ENCODE measurements at regions not wholly inside any gene's neighbourhood (a gene's known extent, or its start where the extent isn't known, plus 50 kb on each side); places are given as distances from the start of the nearest gene placed in this dataset.

DNA sequence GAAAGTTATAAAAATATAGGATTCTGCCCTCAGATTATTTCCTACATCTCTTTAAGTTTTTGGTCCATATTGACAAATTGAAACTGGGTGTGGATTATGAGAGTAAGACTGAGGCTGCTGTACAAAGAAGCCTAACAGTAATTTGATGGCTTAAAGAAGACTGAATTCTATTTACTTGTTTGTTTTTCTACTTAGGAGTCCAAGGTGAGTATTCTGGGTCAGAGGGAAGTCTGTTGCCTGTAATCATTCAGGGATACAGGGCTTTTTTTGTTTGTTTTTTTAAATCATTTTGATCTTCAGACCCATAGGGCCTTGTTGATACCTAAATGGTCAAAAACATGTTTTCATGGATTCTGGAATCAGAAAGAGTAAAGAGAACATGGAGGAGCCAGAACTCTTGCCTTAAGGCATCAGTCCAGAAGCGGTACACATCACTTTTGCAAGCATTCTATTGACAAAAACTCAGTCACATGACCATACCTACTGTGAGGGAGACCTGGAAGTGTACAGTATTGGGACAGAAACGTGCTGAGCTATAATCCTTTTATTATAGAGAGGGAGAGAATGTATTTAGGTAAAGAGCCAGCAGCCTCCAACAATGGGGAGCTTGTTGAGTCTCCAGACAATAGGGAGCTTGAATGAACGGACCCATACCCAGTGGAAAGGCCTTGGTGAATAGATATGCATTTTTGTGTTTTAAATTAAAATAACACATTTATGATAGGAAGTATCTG is 102.7 kb downstream of the LRRC70 start:
- no peaks in the 10 kb centered on the region for H3K79me2 ChIP-seq (replicated peaks; ENCODE audit: insufficient read depth, low read length)
- no peak overlapping the region for H3K9ac ChIP-seq (ENCODE audit: low read length)
- no peaks in the 10 kb centered on the region for H3K9me2 ChIP-seq (ENCODE audit: insufficient read depth, low read length)
- no peak overlapping the region for H3K4me2 ChIP-seq (ENCODE audit: low read length)
- no peaks in the 10 kb centered on the region for H3K36me3 ChIP-seq (ENCODE audit: insufficient read depth, low read length)
- no peak for TF ChIP-seq POLR2AphosphoS5 (IDR thresholded peaks at IDR 0.05)
- TF ChIP-seq, protein P1, sequence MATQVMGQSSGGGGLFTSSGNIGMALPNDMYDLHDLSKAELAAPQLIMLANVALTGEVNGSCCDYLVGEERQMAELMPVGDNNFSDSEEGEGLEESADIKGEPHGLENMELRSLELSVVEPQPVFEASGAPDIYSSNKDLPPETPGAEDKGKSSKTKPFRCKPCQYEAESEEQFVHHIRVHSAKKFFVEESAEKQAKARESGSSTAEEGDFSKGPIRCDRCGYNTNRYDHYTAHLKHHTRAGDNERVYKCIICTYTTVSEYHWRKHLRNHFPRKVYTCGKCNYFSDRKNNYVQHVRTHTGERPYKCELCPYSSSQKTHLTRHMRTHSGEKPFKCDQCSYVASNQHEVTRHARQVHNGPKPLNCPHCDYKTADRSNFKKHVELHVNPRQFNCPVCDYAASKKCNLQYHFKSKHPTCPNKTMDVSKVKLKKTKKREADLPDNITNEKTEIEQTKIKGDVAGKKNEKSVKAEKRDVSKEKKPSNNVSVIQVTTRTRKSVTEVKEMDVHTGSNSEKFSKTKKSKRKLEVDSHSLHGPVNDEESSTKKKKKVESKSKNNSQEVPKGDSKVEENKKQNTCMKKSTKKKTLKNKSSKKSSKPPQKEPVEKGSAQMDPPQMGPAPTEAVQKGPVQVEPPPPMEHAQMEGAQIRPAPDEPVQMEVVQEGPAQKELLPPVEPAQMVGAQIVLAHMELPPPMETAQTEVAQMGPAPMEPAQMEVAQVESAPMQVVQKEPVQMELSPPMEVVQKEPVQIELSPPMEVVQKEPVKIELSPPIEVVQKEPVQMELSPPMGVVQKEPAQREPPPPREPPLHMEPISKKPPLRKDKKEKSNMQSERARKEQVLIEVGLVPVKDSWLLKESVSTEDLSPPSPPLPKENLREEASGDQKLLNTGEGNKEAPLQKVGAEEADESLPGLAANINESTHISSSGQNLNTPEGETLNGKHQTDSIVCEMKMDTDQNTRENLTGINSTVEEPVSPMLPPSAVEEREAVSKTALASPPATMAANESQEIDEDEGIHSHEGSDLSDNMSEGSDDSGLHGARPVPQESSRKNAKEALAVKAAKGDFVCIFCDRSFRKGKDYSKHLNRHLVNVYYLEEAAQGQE (IDR thresholded peaks at IDR 0.05; ENCODE audit: borderline replicate concordance): no peak
- no peak overlapping the region for H3K27ac ChIP-seq (ENCODE audit: low read length)
- no peaks in the 10 kb centered on the region for H4K20me1 ChIP-seq (ENCODE audit: insufficient read depth)
- no peaks in the 10 kb centered on the region for H3K9me3 ChIP-seq (ENCODE audit: low read length)
- no peaks in the 10 kb centered on the region for H3F3A ChIP-seq (ENCODE audit: insufficient read depth, low read length, poor library complexity, severe bottlenecking)
- H3K4me3 ChIP-seq (ENCODE audit: low read length): no peak overlapping the region
- H2AFZ ChIP-seq (ENCODE audit: low read depth, low read length): no peak overlapping the region
- H3K27me3 ChIP-seq (ENCODE audit: insufficient read depth, low read depth, low read length): no peaks in the 10 kb centered on the region

DNA sequence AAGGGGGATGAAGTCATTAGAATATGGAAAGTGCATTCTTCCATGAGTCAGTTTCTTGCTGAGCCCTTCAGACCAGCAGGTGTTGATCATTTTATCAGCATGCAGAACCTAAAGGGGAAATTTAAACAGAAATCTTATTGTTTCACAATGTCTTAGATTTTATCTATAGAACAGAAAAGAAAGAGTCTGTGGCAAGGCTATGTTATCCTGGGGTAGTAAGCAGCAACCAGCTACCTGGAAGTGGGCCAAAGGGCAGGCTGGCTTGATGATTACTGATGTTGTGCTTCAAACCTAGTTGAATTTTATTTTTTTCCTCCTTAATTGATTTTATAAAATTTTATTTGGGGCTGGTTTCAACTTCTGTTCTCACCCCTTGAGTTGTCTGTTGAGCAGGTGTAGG is 101.5 kb downstream of the LRRC70 start:
- Histone ChIP-seq H3K79me2 (replicated peaks; ENCODE audit: insufficient read depth, low read length) (no peaks in the 10 kb centered on the region), H3K9me3 (ENCODE audit: low read length) (no peaks in the 10 kb centered on the region), H3K4me3 (ENCODE audit: low read length) (no peak overlapping the region), H3K36me3 (ENCODE audit: insufficient read depth, low read length) (no peaks in the 10 kb centered on the region), H3F3A (ENCODE audit: insufficient read depth, low read length, poor library complexity, severe bottlenecking) (no peaks in the 10 kb centered on the region), H3K27ac (ENCODE audit: low read length) (no peak overlapping the region), H3K27me3 (ENCODE audit: insufficient read depth, low read depth, low read length) (no peaks in the 10 kb centered on the region), H2AFZ (ENCODE audit: low read depth, low read length) (no peak overlapping the region), H3K9ac (ENCODE audit: low read length) (no peak overlapping the region), H4K20me1 (ENCODE audit: insufficient read depth) (no peaks in the 10 kb centered on the region), H3K9me2 (ENCODE audit: insufficient read depth, low read length) (no peaks in the 10 kb centered on the region), H3K4me2 (ENCODE audit: low read length) (no peak overlapping the region)
- no peak for TF ChIP-seq EP300 (conservative IDR thresholded peaks at IDR 0.05; ENCODE audit: poor library complexity, severe bottlenecking)
- TF ChIP-seq MXI1 (conservative IDR thresholded peaks at IDR 0.05; ENCODE audit: poor library complexity, severe bottlenecking): no peak
- no peak for TF ChIP-seq EZH2 (IDR thresholded peaks at IDR 0.05; ENCODE audit: borderline replicate concordance, insufficient read depth, low read length, poor library complexity, severe bottlenecking)
- TF ChIP-seq POLR2AphosphoS5 (IDR thresholded peaks at IDR 0.05): no peak
- TF ChIP-seq TAF1 (IDR thresholded peaks at IDR 0.05; ENCODE audit: low read depth): no peak
